NCI-H1105 (cell line): ENCODE measurements at regions not wholly inside any gene's neighbourhood (a gene's known extent, or its start where the extent isn't known, plus 50 kb on each side); places are given as distances from the start of the nearest gene placed in this dataset.

Experiments
- DNase-seq: peaks from one replicate; lab custom pipeline; 2025; lab: John Stamatoyannopoulos, UW

DNA sequence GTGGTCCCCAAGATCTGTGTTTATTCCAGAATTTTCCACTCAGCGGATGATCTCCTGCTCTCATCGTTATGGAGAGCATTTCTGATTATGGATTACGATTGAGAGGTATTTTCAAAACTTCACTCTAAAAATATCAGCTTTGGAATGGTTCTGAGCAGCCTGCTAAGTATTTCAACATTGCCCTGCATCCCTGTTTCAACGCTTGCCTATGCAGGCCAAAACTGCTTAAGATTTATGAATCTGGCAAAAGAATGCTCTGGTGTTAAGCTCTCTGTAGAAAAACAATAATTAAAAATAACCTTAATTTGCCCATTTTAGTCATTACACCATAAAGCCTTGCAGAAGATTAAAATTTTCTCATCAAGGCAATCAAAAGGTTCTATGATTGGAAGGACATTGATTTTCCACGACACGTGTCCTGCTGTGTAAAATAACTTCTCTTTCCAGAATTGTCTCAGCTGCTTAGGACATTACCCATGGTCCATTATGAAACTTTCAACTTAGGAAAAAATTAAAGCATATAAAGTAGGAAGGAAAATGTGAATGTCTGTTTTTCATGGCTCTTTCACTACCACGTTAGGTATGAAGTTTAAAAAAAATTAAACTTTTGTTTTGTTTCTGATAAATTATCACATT, 229.9 kb downstream of the ACKR3 start:
- DNase-seq, result no peak

DNA sequence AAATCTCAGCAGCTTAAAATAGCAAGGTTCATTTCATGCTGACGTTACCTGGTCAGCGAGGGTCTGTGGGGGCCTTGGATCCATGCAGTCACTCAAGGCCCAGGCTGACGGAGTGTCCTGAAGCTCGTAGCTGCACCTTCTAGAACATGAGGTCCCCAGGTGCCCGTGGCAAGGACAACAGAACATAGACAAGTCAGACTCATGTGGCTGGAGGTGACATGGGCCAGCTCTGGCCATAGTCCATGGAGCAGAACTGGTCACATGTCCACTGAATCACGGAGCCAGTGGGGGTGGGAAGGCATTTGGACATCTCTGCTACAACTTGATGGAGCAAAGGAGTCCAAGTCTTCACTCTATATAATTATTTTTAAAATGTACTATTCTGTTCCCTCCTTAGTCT, 233.2 kb downstream of the ACKR3 start:
- DNase-seq, result no peak

GRCh38 chr2:236803621-236804020, 234.0 kb downstream of the ACKR3 start:
- no peak for DNase-seq

GRCh38 chr2:236805800-236806531, 236.3 kb downstream of the ACKR3 start:
- no peak for DNase-seq

- no peak for DNase-seq
These were observed 240.1 kb downstream of the ACKR3 start for GRCh38 chr2:236809716-236810115.

GRCh38 chr2:236811062-236811656, 241.5 kb downstream of the ACKR3 start:
- no peak for DNase-seq

GRCh38 chr2:236813766-236814165, 244.1 kb downstream of the ACKR3 start:
- DNase-seq, result no peak

DNA sequence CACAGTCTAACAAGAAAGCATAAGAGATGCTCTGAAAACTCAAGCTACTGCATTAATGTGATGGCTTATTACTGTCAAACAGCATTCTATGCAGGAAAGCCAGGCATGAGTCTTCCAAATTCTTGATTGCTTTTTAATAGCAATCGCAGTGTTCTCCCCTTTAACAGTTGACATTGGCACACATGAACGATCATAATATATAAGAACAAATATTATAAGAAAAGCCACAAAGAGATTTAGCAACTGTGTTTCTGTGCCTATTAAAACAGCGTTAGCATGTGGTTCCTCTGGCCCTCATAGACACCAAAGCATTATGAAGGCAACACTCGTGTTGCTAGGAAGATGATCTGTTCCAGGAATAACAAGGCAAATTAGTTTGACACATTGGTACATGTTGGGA, 245.0 kb downstream of the ACKR3 start:
- DNase-seq, result no peak

DNA sequence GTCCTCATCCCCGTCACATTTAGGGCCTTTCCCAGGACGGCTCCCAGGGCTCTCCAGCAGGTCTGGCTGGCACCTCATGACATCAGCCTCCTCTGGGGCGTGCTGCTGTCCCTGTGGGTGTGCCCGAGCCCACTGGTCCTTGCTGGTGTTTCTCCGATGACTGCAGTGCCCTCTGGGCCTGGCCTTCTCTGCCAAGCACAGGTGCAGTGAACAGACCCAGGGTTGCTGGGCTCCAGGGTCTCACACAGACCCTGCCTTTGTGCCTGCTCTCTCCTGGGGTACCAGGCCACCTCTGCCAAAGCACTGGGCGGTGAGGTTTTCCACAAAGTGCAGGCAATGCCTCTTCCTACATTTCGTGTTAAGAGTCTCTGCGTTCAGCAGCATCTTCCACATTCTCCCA, 246.1 kb downstream of the ACKR3 start:
- no peak for DNase-seq

- no peak for DNase-seq
These were observed 246.9 kb downstream of the ACKR3 start for GRCh38 chr2:236816197-236817170.

- no peak for DNase-seq
These were observed 248.8 kb downstream of the ACKR3 start for GRCh38 chr2:236818281-236819045.

GRCh38 chr2:236819275-236820002, 249.8 kb downstream of the ACKR3 start:
- DNase-seq, result no peak

DNA sequence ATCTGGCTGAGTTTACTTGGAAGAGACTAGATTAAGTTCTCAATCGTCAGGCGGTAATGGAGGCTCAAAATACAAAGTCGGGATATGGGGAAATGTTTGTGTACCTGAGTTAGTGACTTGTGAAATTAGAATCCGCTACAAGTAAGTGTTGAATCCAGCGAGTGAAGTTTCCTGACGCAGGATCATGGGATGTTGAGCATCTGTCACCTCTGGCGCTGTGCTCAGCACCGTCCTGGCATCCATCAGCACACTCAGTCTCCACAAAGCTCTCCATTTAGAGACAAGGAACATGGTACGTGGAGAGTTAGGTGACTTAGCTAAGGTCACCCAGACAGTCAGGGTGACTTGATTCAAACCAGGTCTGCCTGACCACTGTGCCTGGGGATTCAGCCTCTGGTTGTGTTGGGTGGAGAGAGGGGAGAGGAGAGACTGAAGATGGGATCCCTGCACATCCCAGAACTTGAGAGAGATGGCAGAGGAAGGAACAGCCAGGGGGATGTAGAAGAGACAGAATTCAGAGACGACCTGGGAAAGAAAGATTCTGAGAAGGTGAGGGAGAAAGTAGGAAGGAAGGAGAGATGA, 251.2 kb downstream of the ACKR3 start:
- DNase-seq, result no peak

- DNase-seq, result no peak
These were observed 253.5 kb downstream of the ACKR3 start for GRCh38 chr2:236823041-236823629.

- no peak for DNase-seq
These were observed 254.3 kb downstream of the ACKR3 start for GRCh38 chr2:236823963-236824362.

GRCh38 chr2:236824836-236825235, 255.2 kb downstream of the ACKR3 start:
- peak; percentile 84 for DNase-seq

- DNase-seq, result no peak
These were observed 256.4 kb downstream of the ACKR3 start for GRCh38 chr2:236825989-236826510.

DNA sequence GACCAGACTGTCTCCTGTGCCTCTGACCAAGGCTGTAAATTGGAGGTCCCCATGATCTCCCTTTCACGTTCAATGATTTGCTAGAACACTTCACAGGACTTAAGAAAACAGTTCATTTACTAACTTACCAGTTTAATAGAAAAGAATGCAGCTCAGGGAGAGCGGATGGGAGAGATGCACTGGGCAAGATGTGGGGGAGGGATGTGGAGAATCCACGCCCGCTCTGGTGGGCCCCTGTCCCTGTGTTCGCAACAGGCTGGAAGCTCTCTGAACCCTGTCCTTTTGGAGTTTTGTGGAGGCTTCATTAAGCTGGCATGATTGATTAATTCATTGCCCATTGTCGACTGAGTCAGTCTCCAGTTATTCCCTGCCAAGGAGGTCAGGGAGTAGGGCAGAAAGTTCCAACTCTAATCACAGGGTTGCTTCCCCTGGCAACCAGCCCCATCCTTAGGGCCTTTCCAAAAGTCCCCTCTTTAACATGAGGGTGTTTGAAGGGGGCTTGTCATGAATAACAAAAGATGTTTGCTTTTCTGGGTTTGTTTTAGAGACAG, 257.1 kb downstream of the ACKR3 start:
- no peak for DNase-seq

DNA sequence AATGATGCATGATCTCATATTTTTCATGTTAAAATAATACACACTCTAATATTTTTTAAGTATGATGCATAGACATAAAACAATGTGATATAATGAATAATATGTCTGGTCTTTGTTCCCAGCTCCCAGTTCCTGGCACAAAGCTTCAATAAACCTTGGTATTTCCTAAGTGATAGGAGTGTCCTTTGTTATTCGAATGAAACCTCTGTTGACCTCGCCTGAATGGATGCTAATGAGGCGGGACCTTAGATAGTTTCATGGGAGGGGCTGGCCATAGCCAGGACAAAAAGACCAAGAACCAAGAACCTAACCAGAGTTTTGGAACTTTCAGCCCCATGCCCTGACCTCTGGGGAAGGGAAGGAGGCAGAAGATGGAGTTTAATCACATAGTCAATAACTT, 257.7 kb upstream of the COPS8 start:
- no peak for DNase-seq
